ENCODE measurements at regions not wholly inside any gene's neighbourhood (a gene's known extent, or its start where the extent isn't known, plus 50 kb on each side); places are given as distances from the start of the nearest gene placed in this dataset.

GRCh38 chr6:167548451-167548850 lies 223.6 kb downstream of the TTLL2 start:
- DNase-seq (no peak), ATAC-seq (no peak)
- Histone ChIP-seq H3K9me3 (peaks cover 0 to 7% (median 0%) of the 10 kb centered on the region in 11 donors), H3K36me3 (no peaks in the 10 kb centered on the region), H3K27ac (no peak overlapping the region), H3K4me1 (peaks cover 11 to 46% (median 26%) of the 10 kb centered on the region in 9 donors), H3K4me3 (no peak overlapping the region), H3K27me3 (no peaks in the 10 kb centered on the region)
- no peak for TF ChIP-seq CTCF (IDR thresholded peaks at IDR 0.05)
- intact Hi-C loops (cut with DNase I): no loop called here
- 85 to 95% methylated on average over 5 of the region's 5 CpGs for whole genome bisulfite sequencing, 2 donors

DNA sequence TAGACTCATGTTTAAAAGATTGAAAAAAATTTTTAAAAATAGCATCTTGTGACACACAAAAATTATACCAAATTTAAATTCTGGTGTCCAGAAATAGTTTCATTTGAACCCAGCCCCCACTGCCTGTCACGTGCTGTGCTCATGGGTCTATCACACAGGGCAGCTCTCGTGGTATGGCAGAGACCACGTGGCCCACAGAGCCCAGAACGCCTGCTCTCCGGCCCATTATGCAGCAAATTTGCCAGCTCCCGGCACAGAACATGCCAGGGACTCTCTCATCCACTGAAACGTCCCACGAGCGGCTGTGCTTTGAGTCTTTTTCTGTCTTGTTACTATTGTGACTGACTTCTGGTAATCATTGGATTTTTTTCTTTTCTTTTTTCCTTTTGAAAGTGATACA lies 224.3 kb downstream of the TTLL2 start:
- Histone ChIP-seq H3K4me1 (peaks cover 11 to 39% (median 19%) of the 10 kb centered on the region in 9 donors), H3K4me3 (no peak overlapping the region), H3K27me3 (no peaks in the 10 kb centered on the region), H3K27ac (no peak overlapping the region), H3K36me3 (no peaks in the 10 kb centered on the region), H3K9me3 (peaks cover 0 to 7% (median 0%) of the 10 kb centered on the region in 11 donors)
- intact Hi-C loops (cut with DNase I): no loop called here
- TF ChIP-seq CTCF (IDR thresholded peaks at IDR 0.05): no peak
- 79 to 89% methylated on average over 9 of the region's 9 CpGs for WGBS, 2 donors
- DNase-seq (no peak), ATAC-seq (no peak)

DNA sequence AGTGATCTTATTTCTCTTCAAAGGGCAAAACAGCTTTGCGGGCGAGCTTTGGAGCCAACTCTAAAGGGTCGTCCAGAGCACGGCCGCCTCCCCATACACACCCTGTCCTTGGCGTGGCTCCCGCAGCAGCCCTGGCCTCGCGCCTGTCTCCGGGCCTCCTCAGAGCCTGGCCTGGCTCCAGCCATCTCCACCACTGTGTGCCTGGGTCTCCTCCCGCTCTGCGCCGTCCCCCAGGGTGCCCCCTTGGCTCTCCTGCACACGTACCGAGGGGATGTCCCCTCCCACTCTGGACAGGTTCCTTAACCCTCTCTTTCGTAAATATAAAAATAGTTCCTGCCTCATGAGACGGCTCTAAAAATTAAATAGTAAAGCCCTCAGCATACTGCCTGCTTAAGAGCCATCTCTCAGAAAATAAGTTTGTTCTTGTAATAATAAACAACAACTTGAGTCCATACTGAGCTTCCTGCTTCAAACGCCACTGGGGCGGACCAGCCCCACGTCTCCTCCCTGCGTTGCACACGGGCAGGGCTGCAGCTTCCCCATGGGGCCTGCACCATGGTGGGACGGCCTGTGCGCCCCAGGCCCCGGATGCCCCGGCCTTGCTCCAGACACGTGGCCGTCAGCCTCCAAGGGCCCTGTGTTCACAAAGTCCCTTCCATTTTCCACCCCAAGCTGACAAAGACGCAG lies 226.2 kb downstream of the TTLL2 start:
- Histone ChIP-seq H3K36me3 (no peaks in the 10 kb centered on the region), H3K9me3 (peaks cover 0 to 23% (median 7%) of the 10 kb centered on the region in 11 donors), H3K4me3 (peak overlapping the region in 1 of 10 donors; percentile 2), H3K27me3 (no peaks in the 10 kb centered on the region), H3K4me1 (peaks cover 11 to 35% (median 19%) of the 10 kb centered on the region in 9 donors), H3K27ac (peak overlapping the region in 9 of 10 donors; percentile 6 to 77 (median 56))
- peak; percentile 86 to 97 (median 96) for ATAC-seq
- intact Hi-C loops (cut with DNase I): no loop called here
- 21% methylated on average over 29 of the region's 29 CpGs for WGBS, 2 donors
- TF ChIP-seq CTCF (IDR thresholded peaks at IDR 0.05): no peak
- DNase-seq: peak; percentile 88 to 94

- Histone ChIP-seq H3K36me3 (no peaks in the 10 kb centered on the region), H3K9me3 (peaks cover 0 to 22% (median 14%) of the 10 kb centered on the region in 11 donors), H3K27ac (peak overlapping the region in 9 of 10 donors; percentile 6 to 77 (median 56)), H3K4me1 (peaks cover 11 to 35% (median 19%) of the 10 kb centered on the region in 9 donors), H3K4me3 (no peak overlapping the region), H3K27me3 (no peaks in the 10 kb centered on the region)
- intact Hi-C loops (cut with DNase I): no loop called here
- 85 to 87% methylated on average over 25 to 26 of the region's 26 CpGs for WGBS, 2 donors
- DNase-seq (no peak), ATAC-seq (peak in 5 of 8 donors; percentile 2 to 54 (median 8))
- no peak for TF ChIP-seq CTCF (IDR thresholded peaks at IDR 0.05)
Observed at GRCh38 chr6:167551628-167552257, 226.9 kb downstream of the TTLL2 start.
